HCT116 (cell line): ENCODE measurements at regions not wholly inside any gene's neighbourhood (a gene's known extent, or its start where the extent isn't known, plus 50 kb on each side); places are given as distances from the start of the nearest gene placed in this dataset.

ENCODE experiments used
- ATAC-seq: fragments of 200-7000 bp; cut with Tn5 transposase; 2 replicates; pipeline ENCODE4 v1.9.1; 2020; ENCODE audit warnings: mild to moderate bottlenecking, moderate library complexity
- BruUV-seq: library from RNA; stranded (reverse); fragments of 400-500 nt; replicated peaks from 2 replicates; lab custom pipeline; 2021; lab: Mats Ljungman, UMichigan
- CTCF ChIA-PET: fragments of 300-600 bp; sonication (Branson Sonifier 250); formaldehyde crosslinking; loops from one replicate; lab custom pipeline; 2021; ENCODE audit warnings: antibody characterized with exemption; lab: Charles Lee
- POLR2A ChIA-PET: fragments of 300-600, 350-600 bp; sonication (Branson Sonifier 250); formaldehyde crosslinking; loops from one replicate; lab custom pipeline; 2021; ENCODE audit warnings: antibody characterized with exemption; lab: Charles Lee
- RAD21 ChIA-PET, 2 experiments: fragments of 300-600 bp; sonication (Branson Sonifier 250); formaldehyde crosslinking; loops; one replicate each; lab custom pipeline; 2023; ENCODE audit warnings: low total read pairs in 2 of 2; ENCODE audit not compliant: uncharacterized antibody in 2 of 2, unreplicated experiment in 2 of 2, low non-redundant PET in 1 of 2; lab: Charles Lee
- DNase-seq: peaks from one replicate; pipeline ENCODE4 v3.0.0-alpha.2; 2010; ENCODE audit warnings: low read depth, low spot score
- H2AFZ ChIP-seq: fragments of 200-600 bp; shearing (Covaris generic), sonication (generic); 2 replicates; pipeline ENCODE4 v1.6.1; 2017; ENCODE audit warnings: low read depth, mixed run types, mixed read lengths, antibody characterized with exemption, low read length; ENCODE audit not compliant: poor library complexity, severe bottlenecking
- H3K27ac ChIP-seq: 2 replicates; pipeline ENCODE4 v1.5.1; 2012; ENCODE audit warnings: low read depth, low read length
- H3K27me3 ChIP-seq: fragments of 200-600 bp; sonication (generic); 2 replicates; pipeline ENCODE4 v1.6.1; 2016; ENCODE audit warnings: mixed run types, low read length, mixed read lengths; ENCODE audit not compliant: insufficient read depth
- H3K36me3 ChIP-seq, 2 experiments: fragments of 200-500 bp in 1 of 2; fragments of 200-600 bp in 1 of 2; sonication (Bioruptor generic) in 1 of 2; sonication (generic) in 1 of 2; 2 replicates each; pipeline versions ENCODE4 v1.5.1 to v1.6.1; 2014 to 2016; ENCODE audit warnings: low read length in 2 of 2, inconsistent platforms in 1 of 2, mixed read lengths in 1 of 2, mixed run types in 1 of 2; ENCODE audit not compliant: insufficient read depth in 2 of 2, control insufficient read depth in 1 of 2
- H3K4me1 ChIP-seq, 2 experiments: fragments of 200-600 bp in 1 of 2; sonication (generic) in 1 of 2; 2 replicates each; pipeline versions ENCODE4 v1.5.1 to v1.6.1; 2012 to 2017; ENCODE audit warnings: low read length in 2 of 2, inconsistent platforms in 1 of 2, mild to moderate bottlenecking in 1 of 2, mixed read lengths in 1 of 2, mixed run types in 1 of 2, moderate library complexity in 1 of 2; ENCODE audit not compliant: insufficient read depth in 2 of 2, control insufficient read depth in 1 of 2
- H3K4me2 ChIP-seq: fragments of 200-600 bp; sonication (generic); 2 replicates; pipeline ENCODE4 v1.6.1; 2017; ENCODE audit warnings: mixed run types, low read length, mixed read lengths
- H3K4me3 ChIP-seq, 2 experiments: fragments of 200-600 bp in 1 of 2; sonication (generic) in 1 of 2; replicated peaks in 1 of 2; 2 replicates each; pipeline ENCODE4 v1.5.1; 2011 to 2016; ENCODE audit warnings: low read length in 2 of 2, control low read depth in 1 of 2, low read depth in 1 of 2, mild to moderate bottlenecking in 1 of 2, mixed read lengths in 1 of 2, mixed run types in 1 of 2
- H3K79me2 ChIP-seq: fragments of 200-600 bp; sonication (generic); 2 replicates; pipeline ENCODE4 v1.6.1; 2017; ENCODE audit warnings: mild to moderate bottlenecking, mixed run types, low read length, moderate library complexity, mixed read lengths; ENCODE audit not compliant: insufficient read depth
- H3K9ac ChIP-seq: fragments of 200-600 bp; sonication (generic); 2 replicates; pipeline ENCODE4 v1.6.1; 2016; ENCODE audit warnings: low read length, mixed read lengths
- H3K9me2 ChIP-seq: fragments of 200-600 bp; sonication (generic), shearing (Covaris generic); 2 replicates; pipeline ENCODE4 v1.6.1; 2017; ENCODE audit warnings: mixed run types, mild to moderate bottlenecking, moderate library complexity; ENCODE audit not compliant: insufficient read depth
- H3K9me3 ChIP-seq, 2 experiments: fragments of 200-500 bp in 1 of 2; fragments of 200-600 bp in 1 of 2; sonication (Bioruptor generic) in 1 of 2; sonication (generic) in 1 of 2; 2 replicates each; pipeline ENCODE4 v1.6.1; 2014 to 2017; ENCODE audit warnings: low read length in 2 of 2, mixed read lengths in 2 of 2, inconsistent platforms in 1 of 2, low read depth in 1 of 2, mild to moderate bottlenecking in 1 of 2, mixed run types in 1 of 2, moderate library complexity in 1 of 2; ENCODE audit not compliant: control insufficient read depth in 1 of 2, insufficient read depth in 1 of 2
- H4K20me1 ChIP-seq: fragments of 200-600 bp; sonication (generic), shearing (Covaris generic); 2 replicates; pipeline ENCODE4 v1.6.1; 2017; ENCODE audit warnings: mixed run types, mild to moderate bottlenecking, moderate library complexity; ENCODE audit not compliant: insufficient read depth
- CEBPB ChIP-seq: IDR thresholded peaks from 2 replicates; pipeline ENCODE4 v1.6.1; 2012; ENCODE audit warnings: low read depth
- EGR1 ChIP-seq: IDR thresholded peaks from 2 replicates; pipeline ENCODE4 v1.6.1; 2012; ENCODE audit warnings: low read depth
- POLR2AphosphoS5 ChIP-seq: IDR thresholded peaks from 2 replicates; pipeline ENCODE4 v1.6.1; 2011; ENCODE audit warnings: mild to moderate bottlenecking, low read depth, low read length, moderate library complexity
- SIN3A ChIP-seq: IDR thresholded peaks from 2 replicates; pipeline ENCODE4 v1.6.1; 2012; ENCODE audit warnings: low read depth
- SRF ChIP-seq: IDR thresholded peaks from 2 replicates; pipeline ENCODE4 v1.6.1; 2012; ENCODE audit warnings: low read depth
- TCF7L2 ChIP-seq: IDR thresholded peaks from 2 replicates; pipeline ENCODE4 v1.7.0; 2011; ENCODE audit warnings: borderline replicate concordance, inconsistent platforms; ENCODE audit not compliant: insufficient read depth, insufficient read length; ENCODE audit errors: extremely low read depth
- YY1 ChIP-seq: IDR thresholded peaks from 2 replicates; pipeline ENCODE4 v1.6.1; 2011; ENCODE audit warnings: low read length, low read depth, moderate library complexity, mild to moderate bottlenecking; ENCODE audit not compliant: insufficient replicate concordance; ENCODE audit errors: extremely low read depth
- ZNF274 ChIP-seq: fragments of 200-500 bp; sonication (Bioruptor generic); IDR thresholded peaks from 2 replicates; pipeline ENCODE4 v1.6.1; 2014; ENCODE audit warnings: mild to moderate bottlenecking, low read depth, low read length, inconsistent platforms
- intact Hi-C: fragments of 100-400 bp; cut with micrococcal nuclease; formaldehyde crosslinking; loops from 2 replicates; pipeline ENCODE4 v1.10.0; 2022
- TF ChIP-seq, protein P1 (sequence below): IDR thresholded peaks from 2 replicates; pipeline ENCODE4 v1.6.1; 2011; ENCODE audit warnings: mild to moderate bottlenecking, low read length, moderate library complexity; ENCODE audit not compliant: insufficient replicate concordance; ENCODE audit errors: extremely low read depth
- TF ChIP-seq, protein P2 (sequence below), 3 experiments: fragments of 200-600 bp in 1 of 3; sonication (generic) in 1 of 3; IDR thresholded peaks in 2 of 3; conservative IDR thresholded peaks in 1 of 3; 2 replicates each; pipeline ENCODE4 v1.5.1; 2012 to 2017; ENCODE audit warnings: low read depth in 2 of 3, low read length in 2 of 3, antibody characterized with exemption in 1 of 3, borderline replicate concordance in 1 of 3, control low read depth in 1 of 3, mild to moderate bottlenecking in 1 of 3, mixed read lengths in 1 of 3, mixed run types in 1 of 3, moderate library complexity in 1 of 3; ENCODE audit not compliant: insufficient read depth in 1 of 3
- TF ChIP-seq, protein P3 (sequence below): IDR thresholded peaks from 2 replicates; pipeline ENCODE4 v1.6.1; 2012; ENCODE audit warnings: low read depth

DNA sequence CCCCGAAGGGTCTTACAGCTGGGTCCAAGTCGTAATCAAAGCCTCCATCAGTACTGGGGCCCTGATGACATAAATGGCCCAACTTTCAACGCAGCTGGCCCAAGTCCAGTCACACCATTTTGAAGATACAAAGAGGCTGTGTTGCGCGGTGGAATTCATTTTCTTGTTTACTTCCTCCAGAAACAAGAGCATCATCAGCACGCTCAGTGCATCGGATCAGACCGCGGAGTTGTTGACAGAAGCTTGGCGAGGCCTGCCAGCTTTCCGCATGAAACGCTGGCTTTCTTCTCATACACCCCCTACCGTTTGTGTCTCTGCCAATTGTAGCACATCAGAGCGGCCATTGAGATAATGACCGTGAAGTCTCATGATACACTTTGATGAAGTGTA is 101.7 kb upstream of the SPATA31D4 start:
- ChIA-PET POLR2A (no interaction called here), RAD21 (no interaction called here), CTCF (no interaction called here)
- Histone ChIP-seq H3K27me3 (no peaks in the 10 kb centered on the region), H3K4me1 (peaks cover 2 to 28% of the 10 kb centered on the region in 2 experiments; a peak in 3 of 4 replicates), H3K27ac (no peak overlapping the region), H3K36me3 (no peaks in the 10 kb centered on the region), H4K20me1 (no peaks in the 10 kb centered on the region), H3K4me2 (no peak overlapping the region), H3K9ac (no peak overlapping the region), H3K4me3 (no peak overlapping the region), H2AFZ (no peak overlapping the region), H3K9me2 (no peaks in the 10 kb centered on the region), H3K9me3 (no peaks in the 10 kb centered on the region), H3K79me2 (no peaks in the 10 kb centered on the region)
- TF ChIP-seq YY1 (no peak), POLR2AphosphoS5 (no peak), EGR1 (no peak), TCF7L2 (no peak), SRF (no peak)
- TF ChIP-seq, protein P1, sequence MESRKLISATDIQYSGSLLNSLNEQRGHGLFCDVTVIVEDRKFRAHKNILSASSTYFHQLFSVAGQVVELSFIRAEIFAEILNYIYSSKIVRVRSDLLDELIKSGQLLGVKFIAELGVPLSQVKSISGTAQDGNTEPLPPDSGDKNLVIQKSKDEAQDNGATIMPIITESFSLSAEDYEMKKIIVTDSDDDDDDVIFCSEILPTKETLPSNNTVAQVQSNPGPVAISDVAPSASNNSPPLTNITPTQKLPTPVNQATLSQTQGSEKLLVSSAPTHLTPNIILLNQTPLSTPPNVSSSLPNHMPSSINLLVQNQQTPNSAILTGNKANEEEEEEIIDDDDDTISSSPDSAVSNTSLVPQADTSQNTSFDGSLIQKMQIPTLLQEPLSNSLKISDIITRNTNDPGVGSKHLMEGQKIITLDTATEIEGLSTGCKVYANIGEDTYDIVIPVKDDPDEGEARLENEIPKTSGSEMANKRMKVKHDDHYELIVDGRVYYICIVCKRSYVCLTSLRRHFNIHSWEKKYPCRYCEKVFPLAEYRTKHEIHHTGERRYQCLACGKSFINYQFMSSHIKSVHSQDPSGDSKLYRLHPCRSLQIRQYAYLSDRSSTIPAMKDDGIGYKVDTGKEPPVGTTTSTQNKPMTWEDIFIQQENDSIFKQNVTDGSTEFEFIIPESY = no peak
- ATAC-seq (no peak), DNase-seq (no peak)
- BruUV-seq = no TSS peak
- intact Hi-C loops = no loop called here

DNA sequence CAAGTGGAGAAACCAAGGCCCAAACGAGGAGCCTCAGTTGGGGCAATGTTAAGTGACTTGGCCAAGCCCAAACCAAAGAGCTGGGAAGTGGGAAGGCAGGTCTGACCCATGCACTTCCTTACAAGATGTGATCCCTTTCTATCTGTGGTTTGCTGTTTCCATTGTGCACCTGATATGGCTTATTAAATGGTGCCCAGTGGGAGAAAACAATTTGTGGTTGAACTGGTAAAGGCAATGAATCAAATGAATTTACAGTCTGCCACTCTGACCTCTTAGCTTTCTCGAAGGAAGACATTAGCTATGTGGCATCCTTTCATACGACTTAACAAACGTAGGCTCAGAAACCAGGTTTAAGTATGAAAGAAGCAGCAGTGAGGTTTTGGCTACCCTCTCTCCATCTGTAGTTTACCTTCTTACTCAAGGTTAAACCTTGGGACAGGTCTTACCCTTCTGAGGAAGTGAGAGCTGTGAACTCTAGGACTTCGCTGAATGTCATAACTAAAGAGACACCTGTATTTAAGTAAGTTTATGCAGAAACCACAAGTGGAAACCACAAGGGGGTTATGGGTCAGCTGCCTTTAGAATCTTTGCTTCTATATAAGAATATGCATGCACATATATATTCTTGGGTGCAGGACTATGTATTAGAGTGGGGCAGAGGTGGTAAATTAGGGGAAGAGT is 100.5 kb upstream of the SPATA31D4 start:
- peaks cover 2 to 27% of the 10 kb centered on the region in 2 experiments; a peak in 3 of 4 replicates for H3K4me1 ChIP-seq
- DNase-seq (no peak), ATAC-seq (no peak)
- no peaks in the 10 kb centered on the region for H3K79me2 ChIP-seq
- no peak overlapping the region for H3K4me3 ChIP-seq
- H3K27ac ChIP-seq = no peak overlapping the region
- H3K9me2 ChIP-seq = no peaks in the 10 kb centered on the region
- no peak overlapping the region for H3K9ac ChIP-seq
- no peaks in the 10 kb centered on the region for H3K36me3 ChIP-seq
- no TSS peak for BruUV-seq
- H3K4me2 ChIP-seq = no peak overlapping the region
- no peak overlapping the region for H2AFZ ChIP-seq
- H3K27me3 ChIP-seq = no peaks in the 10 kb centered on the region
- no peaks in the 10 kb centered on the region for H4K20me1 ChIP-seq
- ChIA-PET POLR2A (no interaction called here), CTCF (no interaction called here), RAD21 (no interaction called here)
- intact Hi-C loops = no loop called here
- H3K9me3 ChIP-seq = no peaks in the 10 kb centered on the region
- TF ChIP-seq, protein P2, sequence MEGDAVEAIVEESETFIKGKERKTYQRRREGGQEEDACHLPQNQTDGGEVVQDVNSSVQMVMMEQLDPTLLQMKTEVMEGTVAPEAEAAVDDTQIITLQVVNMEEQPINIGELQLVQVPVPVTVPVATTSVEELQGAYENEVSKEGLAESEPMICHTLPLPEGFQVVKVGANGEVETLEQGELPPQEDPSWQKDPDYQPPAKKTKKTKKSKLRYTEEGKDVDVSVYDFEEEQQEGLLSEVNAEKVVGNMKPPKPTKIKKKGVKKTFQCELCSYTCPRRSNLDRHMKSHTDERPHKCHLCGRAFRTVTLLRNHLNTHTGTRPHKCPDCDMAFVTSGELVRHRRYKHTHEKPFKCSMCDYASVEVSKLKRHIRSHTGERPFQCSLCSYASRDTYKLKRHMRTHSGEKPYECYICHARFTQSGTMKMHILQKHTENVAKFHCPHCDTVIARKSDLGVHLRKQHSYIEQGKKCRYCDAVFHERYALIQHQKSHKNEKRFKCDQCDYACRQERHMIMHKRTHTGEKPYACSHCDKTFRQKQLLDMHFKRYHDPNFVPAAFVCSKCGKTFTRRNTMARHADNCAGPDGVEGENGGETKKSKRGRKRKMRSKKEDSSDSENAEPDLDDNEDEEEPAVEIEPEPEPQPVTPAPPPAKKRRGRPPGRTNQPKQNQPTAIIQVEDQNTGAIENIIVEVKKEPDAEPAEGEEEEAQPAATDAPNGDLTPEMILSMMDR (IDR thresholded peaks at IDR 0.05 in 2 of 3, conservative IDR thresholded peaks at IDR 0.05 in 1 of 3; ENCODE audit: borderline replicate concordance in 1 of 3, insufficient read depth in 1 of 3, low read depth in 2 of 3, low read length in 2 of 3) = no peak
- TF ChIP-seq CEBPB (no peak), ZNF274 (no peak), SIN3A (no peak)
- TF ChIP-seq, protein P3, sequence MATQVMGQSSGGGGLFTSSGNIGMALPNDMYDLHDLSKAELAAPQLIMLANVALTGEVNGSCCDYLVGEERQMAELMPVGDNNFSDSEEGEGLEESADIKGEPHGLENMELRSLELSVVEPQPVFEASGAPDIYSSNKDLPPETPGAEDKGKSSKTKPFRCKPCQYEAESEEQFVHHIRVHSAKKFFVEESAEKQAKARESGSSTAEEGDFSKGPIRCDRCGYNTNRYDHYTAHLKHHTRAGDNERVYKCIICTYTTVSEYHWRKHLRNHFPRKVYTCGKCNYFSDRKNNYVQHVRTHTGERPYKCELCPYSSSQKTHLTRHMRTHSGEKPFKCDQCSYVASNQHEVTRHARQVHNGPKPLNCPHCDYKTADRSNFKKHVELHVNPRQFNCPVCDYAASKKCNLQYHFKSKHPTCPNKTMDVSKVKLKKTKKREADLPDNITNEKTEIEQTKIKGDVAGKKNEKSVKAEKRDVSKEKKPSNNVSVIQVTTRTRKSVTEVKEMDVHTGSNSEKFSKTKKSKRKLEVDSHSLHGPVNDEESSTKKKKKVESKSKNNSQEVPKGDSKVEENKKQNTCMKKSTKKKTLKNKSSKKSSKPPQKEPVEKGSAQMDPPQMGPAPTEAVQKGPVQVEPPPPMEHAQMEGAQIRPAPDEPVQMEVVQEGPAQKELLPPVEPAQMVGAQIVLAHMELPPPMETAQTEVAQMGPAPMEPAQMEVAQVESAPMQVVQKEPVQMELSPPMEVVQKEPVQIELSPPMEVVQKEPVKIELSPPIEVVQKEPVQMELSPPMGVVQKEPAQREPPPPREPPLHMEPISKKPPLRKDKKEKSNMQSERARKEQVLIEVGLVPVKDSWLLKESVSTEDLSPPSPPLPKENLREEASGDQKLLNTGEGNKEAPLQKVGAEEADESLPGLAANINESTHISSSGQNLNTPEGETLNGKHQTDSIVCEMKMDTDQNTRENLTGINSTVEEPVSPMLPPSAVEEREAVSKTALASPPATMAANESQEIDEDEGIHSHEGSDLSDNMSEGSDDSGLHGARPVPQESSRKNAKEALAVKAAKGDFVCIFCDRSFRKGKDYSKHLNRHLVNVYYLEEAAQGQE = no peak
